HG03159 (cell line): ENCODE measurements at regions not wholly inside any gene's neighbourhood (a gene's known extent, or its start where the extent isn't known, plus 50 kb on each side); places are given as distances from the start of the nearest gene placed in this dataset.
A peak's percentile ranks its signal among the peaks of the same experiment; 100 is the strongest.
"Not testable (repeated sequence)": the region's sequence is repeated elsewhere in the genome, so short reads cannot be mapped to it uniquely, and the experiment has no call there.

ENCODE experiments used
- ATAC-seq: cut with Tn5 transposase; IDR thresholded peaks from one replicate; pipeline ENCODE4 v1.9.1; 2021; ENCODE audit warnings: mild to moderate bottlenecking, moderate library complexity; ENCODE audit not compliant: unreplicated experiment

DNA sequence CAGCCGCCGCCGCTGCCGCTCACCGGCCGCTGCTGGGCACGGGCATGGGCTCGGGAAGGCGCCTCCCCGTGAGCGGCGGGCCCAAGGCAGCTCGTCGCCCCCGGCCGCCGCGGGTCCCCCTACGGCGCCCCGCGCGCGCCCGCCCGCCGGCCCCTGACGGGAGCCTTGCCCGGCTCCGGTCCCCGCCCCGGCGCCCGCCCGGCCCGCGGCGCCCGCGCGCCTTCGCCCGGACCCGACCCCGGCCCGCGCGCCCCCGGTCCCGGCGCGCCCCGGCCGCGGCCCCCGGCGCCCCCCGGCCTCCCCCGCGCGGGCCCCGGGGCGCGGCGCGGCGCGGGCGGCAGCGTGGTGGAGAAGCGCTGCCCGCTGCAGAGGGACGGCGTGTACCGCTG, 177.7 kb downstream of the OR4M2 start:
- ATAC-seq: no peak

- no peak for ATAC-seq
These were observed 178.2 kb downstream of the OR4M2 start for GRCh38 chr15:22258398-22259150.

DNA sequence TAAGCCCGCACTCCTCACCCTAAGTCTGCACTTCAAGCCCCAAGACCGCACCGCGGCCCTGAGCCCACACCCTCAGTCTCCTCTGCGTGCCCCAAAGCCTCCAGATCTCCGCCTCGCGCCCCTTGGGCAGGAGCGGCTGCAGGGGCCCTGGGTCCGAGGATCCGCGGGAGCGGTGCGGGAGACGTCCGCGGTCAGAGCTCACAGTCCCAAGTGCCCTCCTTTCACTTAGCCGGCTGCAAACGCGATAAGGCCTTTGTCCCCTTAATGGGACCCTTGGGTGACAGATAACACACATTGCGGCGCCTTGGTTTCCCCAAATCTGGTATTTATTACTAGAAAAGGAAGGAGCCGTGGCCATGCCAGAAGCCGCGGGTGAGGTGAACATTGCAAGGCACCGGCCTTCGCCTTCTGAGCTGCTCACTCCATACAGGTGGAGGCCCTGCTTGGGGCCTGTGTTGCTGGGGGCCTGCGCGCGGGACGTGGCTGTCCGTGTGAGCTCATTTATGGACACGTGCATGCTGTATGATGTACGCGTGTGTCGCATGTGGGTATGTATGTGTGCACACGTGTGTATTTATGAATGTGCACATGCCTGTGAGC, 178.9 kb downstream of the OR4M2 start:
- not testable (repeated sequence) for ATAC-seq

DNA sequence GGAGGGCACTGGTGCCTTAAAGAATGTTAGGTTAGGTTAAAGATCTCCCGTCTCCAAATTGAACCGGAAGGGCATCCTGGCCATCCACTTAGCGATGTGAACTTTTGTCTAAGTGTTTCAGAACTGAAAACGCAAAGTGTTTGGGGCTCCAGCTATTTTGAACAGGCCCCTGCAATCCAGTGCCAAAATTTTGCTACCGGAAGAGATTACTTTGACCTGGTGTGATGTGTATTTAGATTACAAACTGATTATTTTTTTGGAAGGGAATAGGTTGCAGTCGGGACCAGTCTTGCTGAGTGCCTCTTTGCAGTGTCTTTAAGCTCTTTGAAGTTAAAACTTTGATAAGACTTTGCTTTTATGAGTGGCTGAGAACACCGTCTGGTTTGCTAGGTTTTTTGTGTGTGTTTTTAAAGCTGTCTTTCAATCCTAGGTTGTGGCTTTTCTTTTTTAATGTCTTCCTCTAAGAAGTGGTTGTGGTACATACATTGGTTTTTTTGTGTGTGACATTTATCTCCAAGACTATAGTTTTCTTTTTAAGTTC, 179.6 kb downstream of the OR4M2 start:
- no peak for ATAC-seq

- ATAC-seq: no peak
These were observed 182.3 kb downstream of the OR4M2 start for GRCh38 chr15:22262613-22263020.

DNA sequence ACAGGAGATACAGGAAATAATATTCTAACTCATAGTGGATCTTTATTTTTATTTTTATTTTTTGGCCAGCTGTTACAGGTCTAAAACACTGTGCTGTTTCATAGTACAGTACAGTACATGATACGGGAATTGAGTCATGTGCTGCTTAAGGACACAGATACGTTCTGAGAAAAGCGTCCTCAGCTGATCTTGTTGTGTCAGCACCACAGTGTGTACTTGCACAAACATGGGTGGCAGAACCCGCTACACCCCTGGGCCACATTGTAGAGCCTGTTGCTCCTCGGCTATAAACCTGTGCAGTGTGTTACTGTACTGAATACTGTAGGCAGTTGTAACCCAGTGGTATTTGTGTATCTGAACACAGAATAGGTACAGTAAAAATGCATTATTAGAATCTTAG, 183.4 kb downstream of the OR4M2 start:
- no peak for ATAC-seq

GRCh38 chr15:22264272-22264671, 183.9 kb downstream of the OR4M2 start:
- not testable (repeated sequence) for ATAC-seq

DNA sequence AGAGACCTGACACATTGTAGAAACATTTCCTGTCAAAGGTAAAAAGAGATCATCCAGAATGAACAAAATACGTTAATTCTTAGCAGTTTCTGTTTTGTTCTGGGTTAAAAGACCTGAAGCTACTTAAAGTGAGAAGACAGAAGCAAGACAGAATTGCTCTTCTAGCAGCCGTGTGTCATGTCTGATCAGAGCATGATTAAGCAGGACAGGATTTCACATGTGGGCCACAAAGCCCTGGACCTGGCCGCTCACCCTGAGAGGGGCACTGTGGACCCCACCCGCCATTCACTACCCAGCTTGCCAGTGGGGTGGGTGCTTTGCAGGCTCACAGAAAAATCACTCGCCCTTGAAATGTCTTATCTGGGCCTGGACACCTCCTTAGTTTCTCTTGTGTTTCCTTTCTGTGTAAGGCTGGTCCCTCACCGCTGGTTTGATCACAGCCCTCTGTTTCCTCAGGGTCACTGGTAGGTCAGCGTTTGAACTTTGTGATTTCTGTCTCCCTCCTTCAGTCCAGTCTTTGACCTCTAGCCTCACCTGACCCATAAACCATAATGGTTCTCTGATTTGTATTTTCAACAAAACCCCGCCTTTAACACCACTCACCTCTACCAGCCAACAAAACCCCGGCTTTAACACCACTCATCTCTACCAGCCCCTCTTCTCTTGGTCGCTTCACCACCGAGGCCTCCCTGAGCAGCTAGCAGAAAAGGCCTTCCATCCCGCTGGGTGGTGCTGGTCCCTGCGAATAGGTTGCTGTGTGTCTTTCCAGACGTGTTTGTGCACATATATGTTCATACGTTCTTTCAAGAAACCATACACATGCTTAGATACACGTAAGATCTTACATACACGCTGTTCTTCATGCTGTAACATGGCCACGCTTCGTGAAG, 185.0 kb downstream of the OR4M2 start:
- no peak for ATAC-seq

DNA sequence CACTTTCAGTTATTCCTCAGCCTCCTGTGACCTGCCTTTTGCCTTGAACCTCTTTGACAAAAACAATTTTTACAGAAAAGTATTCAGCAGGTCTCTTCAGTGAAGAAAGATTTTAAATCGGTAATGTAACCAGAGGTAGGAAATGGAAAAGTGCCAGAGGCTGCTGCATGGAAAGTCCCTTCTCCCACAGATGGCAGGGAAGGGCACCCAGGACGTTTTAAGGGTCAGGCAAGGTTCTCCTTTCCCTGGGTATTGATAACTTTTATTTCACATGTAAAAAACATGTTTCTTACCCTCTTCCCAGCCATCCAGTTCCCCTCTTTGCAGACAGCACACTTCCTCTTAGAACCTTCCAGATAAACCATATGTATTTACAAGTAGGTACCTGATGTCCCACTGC, 185.6 kb downstream of the OR4M2 start:
- ATAC-seq: no peak

- ATAC-seq: no peak
These were observed 187.4 kb downstream of the OR4M2 start for GRCh38 chr15:22267761-22268160.

- not testable (repeated sequence) for ATAC-seq
These were observed 187.9 kb downstream of the OR4M2 start for GRCh38 chr15:22268201-22268600.

GRCh38 chr15:22268654-22269053, 188.3 kb downstream of the OR4M2 start:
- ATAC-seq: not testable (repeated sequence)

DNA sequence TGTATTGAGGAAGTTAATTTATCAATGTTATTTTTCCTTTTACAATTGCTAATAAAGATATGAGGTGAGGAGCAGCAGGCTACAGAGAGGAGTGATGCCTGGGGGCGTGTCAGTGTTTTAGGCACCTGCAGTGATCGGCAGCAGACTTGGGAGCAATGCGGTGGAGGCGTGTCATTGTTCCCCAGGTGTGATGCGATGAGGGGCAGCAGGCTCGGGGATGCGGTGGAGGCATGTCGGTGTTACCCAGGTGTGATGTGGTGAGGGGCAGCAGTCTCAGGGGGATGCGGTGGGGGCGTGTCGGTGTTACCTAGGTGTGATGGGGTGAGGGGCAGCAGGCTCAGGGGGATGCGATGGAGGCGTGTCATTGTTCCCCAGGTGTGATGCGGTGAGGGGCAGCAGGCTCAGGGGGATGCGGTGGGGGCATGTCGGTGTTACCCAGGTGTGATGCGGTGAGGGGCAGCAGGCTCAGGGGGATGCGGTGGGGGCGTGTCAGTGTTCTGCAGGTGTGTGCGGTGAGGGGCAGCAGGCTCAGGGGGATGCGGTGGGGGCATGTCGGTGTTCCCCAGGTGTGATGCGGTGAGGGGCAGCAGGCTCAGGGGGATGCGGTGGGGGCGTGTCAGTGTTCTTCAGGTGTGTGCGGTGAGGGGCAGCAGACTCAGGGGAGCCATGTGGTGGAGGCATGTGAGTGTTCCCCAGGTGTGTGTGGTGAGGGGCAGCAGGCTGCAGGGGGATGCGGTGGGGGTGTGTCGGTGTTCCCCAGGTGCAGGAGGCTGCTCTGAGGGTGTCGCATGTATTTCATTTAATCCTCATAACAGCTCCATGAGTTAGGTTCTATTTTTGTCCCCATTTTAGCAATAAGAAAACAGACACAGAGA, 186.2 kb upstream of the GOLGA6L22 start:
- ATAC-seq: not testable (repeated sequence)

- ATAC-seq: not testable (repeated sequence)
These were observed 185.5 kb upstream of the GOLGA6L22 start for GRCh38 chr15:22273185-22273584.

GRCh38 chr15:22274376-22274775, 184.3 kb upstream of the GOLGA6L22 start:
- not testable (repeated sequence) for ATAC-seq

DNA sequence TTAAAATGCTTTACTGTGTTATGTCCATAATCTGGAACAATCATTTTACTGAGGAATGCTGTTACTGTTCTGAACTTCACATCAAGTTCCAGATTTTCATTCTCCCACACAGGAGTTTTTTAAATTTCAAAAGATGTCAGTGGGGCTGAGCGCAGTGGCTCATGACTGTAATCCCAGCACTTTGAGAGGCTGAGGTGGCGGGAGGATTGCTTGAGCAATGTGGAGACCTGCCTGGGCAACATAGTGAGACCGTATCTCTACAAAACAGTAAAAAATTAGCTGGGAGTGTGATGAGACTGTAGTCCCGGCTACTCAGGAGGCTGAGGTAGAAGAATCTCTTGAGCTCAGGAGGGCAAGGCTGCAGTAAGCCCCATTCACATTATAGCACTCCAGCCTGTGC, 177.9 kb upstream of the GOLGA6L22 start:
- not testable (repeated sequence) for ATAC-seq

- peak; percentile 71 for ATAC-seq
These were observed 175.7 kb upstream of the GOLGA6L22 start for GRCh38 chr15:22282794-22283533.

DNA sequence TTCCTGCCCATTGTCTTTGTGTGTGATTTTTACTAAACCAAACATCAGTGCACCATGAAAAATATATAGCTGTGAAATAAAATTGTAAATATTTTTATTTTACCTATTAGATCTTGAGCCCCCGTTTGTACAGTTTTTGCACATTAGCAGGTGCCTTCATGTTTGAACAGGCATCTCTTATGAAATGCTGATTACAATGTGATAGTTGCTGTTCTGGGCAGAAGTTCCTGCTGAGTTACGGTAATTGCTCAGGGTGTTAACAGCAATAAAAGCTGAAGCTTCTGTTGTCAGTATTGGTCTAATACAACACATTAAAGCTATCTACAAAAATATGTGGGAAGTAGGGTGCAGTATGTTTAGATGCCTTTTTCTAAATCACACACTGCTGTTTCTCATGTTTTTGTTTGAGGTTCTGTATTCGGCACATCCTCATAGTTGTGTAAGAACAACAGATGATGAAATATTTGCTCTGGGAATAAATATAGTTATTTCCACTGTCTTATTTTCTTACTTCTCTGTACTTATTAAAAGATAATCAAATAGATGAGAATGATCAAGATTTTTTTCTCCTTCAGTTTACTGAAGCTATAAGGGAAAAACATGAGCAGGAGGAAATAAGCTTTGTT, 173.8 kb upstream of the GOLGA6L22 start:
- not testable (repeated sequence) for ATAC-seq

- not testable (repeated sequence) for ATAC-seq
These were observed 167.6 kb upstream of the GOLGA6L22 start for GRCh38 chr15:22291054-22291453.
